A549 (cell line): ENCODE measurements at regions not wholly inside any gene's neighbourhood (a gene's known extent, or its start where the extent isn't known, plus 50 kb on each side); places are given as distances from the start of the nearest gene placed in this dataset.

ENCODE experiments used
- ATAC-seq, 2 experiments: fragments of 200-7000 bp in 1 of 2; fragments of >200 bp in 1 of 2; cut with Nextera tagmentation in 1 of 2; cut with Tn5 transposase in 1 of 2; 3 replicates each; pipeline versions ENCODE4 v1.8.0 to v1.9.1; 2018 to 2020; ENCODE audit warnings: mild to moderate bottlenecking in 1 of 2, moderate library complexity in 1 of 2
- CTCF ChIA-PET: fragments of 300-600 bp; sonication (Branson Sonifier 250); formaldehyde crosslinking; extraction: SDS; loops from one replicate; lab custom pipeline; 2021; ENCODE audit warnings: antibody characterized with exemption, inconsistent platforms; lab: Yijun Ruan, JAX
- POLR2A ChIA-PET: fragments of 350-600 bp; formaldehyde crosslinking; extraction: SDS; loops from one replicate; lab custom pipeline; 2021; ENCODE audit warnings: antibody characterized with exemption, inconsistent platforms; lab: Yijun Ruan, JAX
- DNase-seq, 2 experiments: peaks; one replicate each; pipeline versions ENCODE4 v3.0.0 to v3.0.0-alpha.2; 2011 to 2016; ENCODE audit warnings: low read depth in 1 of 2, low spot score in 1 of 2
- FAIRE-seq: peaks from 2 replicates; lab custom pipeline; 2011; peaks lifted over from hg19 to GRCh38; lab: Jason Lieb, UNC
- H3K27ac ChIP-seq, 2 experiments: fragments of >200 bp; sonication (Bioruptor Twin); formaldehyde crosslinking; 3 replicates each; pipeline ENCODE4 v1.5.1; 2016 to 2017
- H3K4me1 ChIP-seq: fragments of >200 bp; sonication (Bioruptor Twin); formaldehyde crosslinking; 3 replicates; pipeline ENCODE4 v1.6.1; 2016
- H3K4me2 ChIP-seq: fragments of >200 bp; sonication (Bioruptor Twin); formaldehyde crosslinking; 3 replicates; pipeline ENCODE4 v1.6.1; 2016
- H3K4me3 ChIP-seq: fragments of >200 bp; sonication (Bioruptor Twin); formaldehyde crosslinking; 3 replicates; pipeline ENCODE4 v1.5.1; 2016
- H3K9me3 ChIP-seq: fragments of >200 bp; sonication (Bioruptor Twin); formaldehyde crosslinking; 3 replicates; pipeline ENCODE4 v1.6.1; 2016
- BCL3 ChIP-seq: fragments of >200 bp; sonication (Bioruptor Twin); formaldehyde crosslinking; IDR thresholded peaks from 3 replicates; pipeline ENCODE4 v1.6.1; 2016
- BHLHE40 ChIP-seq: IDR thresholded peaks from 2 replicates; pipeline ENCODE4 v1.6.1; 2012; ENCODE audit warnings: low read depth, low read length, inconsistent platforms
- CEBPB ChIP-seq, 2 experiments: fragments of >200 bp in 1 of 2; sonication (Bioruptor Twin) in 1 of 2; formaldehyde crosslinking in 1 of 2; IDR thresholded peaks; 2 replicates each; pipeline ENCODE4 v1.6.1; 2012 to 2016
- CHD4 ChIP-seq: fragments of 200-600 bp; sonication (generic); IDR thresholded peaks from 2 replicates; pipeline ENCODE4 v1.6.1; 2016; ENCODE audit warnings: antibody characterized with exemption, mild to moderate bottlenecking, borderline replicate concordance
- CTCF ChIP-seq: fragments of >200 bp; sonication (Bioruptor Twin); formaldehyde crosslinking; IDR thresholded peaks from 3 replicates; pipeline ENCODE4 v1.5.1; 2016
- EHF ChIP-seq: fragments of 250-450 bp; sonication (Bioruptor Pico); IDR thresholded peaks from 2 replicates; pipeline ENCODE4 v1.5.0; 2020; ENCODE audit warnings: mild to moderate bottlenecking
- EHMT2 ChIP-seq: fragments of 200-600 bp; sonication (generic); IDR thresholded peaks from 2 replicates; pipeline ENCODE4 v1.6.1; 2016; ENCODE audit warnings: antibody characterized with exemption, low read depth, mild to moderate bottlenecking, moderate library complexity
- FOSB ChIP-seq: fragments of 250-450 bp; sonication (Bioruptor Pico); IDR thresholded peaks from 2 replicates; pipeline ENCODE4 v1.5.0; 2020; ENCODE audit warnings: mild to moderate bottlenecking, moderate library complexity
- NPAS2 ChIP-seq: fragments of 250-450 bp; sonication (Bioruptor Pico); IDR thresholded peaks from 2 replicates; pipeline ENCODE4 v1.8.0; 2022; ENCODE audit warnings: mild to moderate bottlenecking, moderate library complexity, borderline replicate concordance
- PHF8 ChIP-seq: fragments of 200-600 bp; sonication (generic); IDR thresholded peaks from 2 replicates; pipeline ENCODE4 v1.6.1; 2016; ENCODE audit warnings: low read depth, mild to moderate bottlenecking, antibody characterized with exemption, moderate library complexity, borderline replicate concordance
- RAD21 ChIP-seq, 2 experiments: fragments of >200 bp in 1 of 2; sonication (Bioruptor Twin) in 1 of 2; formaldehyde crosslinking in 1 of 2; IDR thresholded peaks in 1 of 2; conservative IDR thresholded peaks in 1 of 2; 2 replicates in 1 of 2; 3 replicates in 1 of 2; pipeline ENCODE4 v1.6.1; 2012 to 2018; ENCODE audit warnings: inconsistent platforms in 1 of 2
- RCOR1 ChIP-seq: fragments of 150-350 bp; IDR thresholded peaks from 2 replicates; pipeline ENCODE4 v1.6.1; 2014; ENCODE audit warnings: antibody characterized with exemption, low read length, low read depth
- REST ChIP-seq: fragments of 200-600 bp; sonication (generic); IDR thresholded peaks from 2 replicates; pipeline ENCODE4 v1.6.1; 2016; ENCODE audit warnings: antibody characterized with exemption, mild to moderate bottlenecking, moderate library complexity
- TFCP2L1 ChIP-seq: fragments of 250-450 bp; sonication (Bioruptor Pico); IDR thresholded peaks from 2 replicates; pipeline ENCODE4 v1.5.0; 2021; ENCODE audit warnings: mild to moderate bottlenecking
- USF2 ChIP-seq: fragments of 450-650 bp; IDR thresholded peaks from 2 replicates; pipeline ENCODE4 v1.6.1; 2014; ENCODE audit warnings: antibody characterized with exemption
- ZC3H11A ChIP-seq: fragments of 450-650 bp; IDR thresholded peaks from 2 replicates; pipeline ENCODE4 v1.6.1; 2014; ENCODE audit warnings: antibody characterized with exemption, mild to moderate bottlenecking
- WGBS: methylation state at CpG from one replicate; pipeline ENCODE4 v1.1.6; 2017; ENCODE audit errors: missing lambda C conversion rate; 5-methylcytosine and 5-hydroxymethylcytosine counted together
- TF ChIP-seq, protein P1 (sequence below): IDR thresholded peaks from 2 replicates; pipeline ENCODE4 v1.6.1; 2012
- TF ChIP-seq, protein P2 (sequence below): fragments of 250-450 bp; sonication (Bioruptor Pico); IDR thresholded peaks from 2 replicates; pipeline ENCODE4 v1.5.0; 2021; ENCODE audit warnings: mild to moderate bottlenecking, moderate library complexity, borderline replicate concordance
- TF ChIP-seq, protein P3 (sequence below): fragments of 250-450 bp; sonication (Bioruptor Pico); IDR thresholded peaks from 2 replicates; pipeline ENCODE4 v1.5.0; 2020; ENCODE audit warnings: low read depth, mild to moderate bottlenecking, moderate library complexity

GRCh38 chr15:62612771-62613170 lies 429.8 kb upstream of the TPM1 start:
- no peak overlapping the region for H3K4me3 ChIP-seq
- FAIRE-seq (peak; percentile 98), ATAC-seq (no peak), DNase-seq (no peak)
- peaks cover 6% of the 10 kb centered on the region; the same call in 1 of the 3 replicates for H3K4me1 ChIP-seq
- 89% methylated on average over 2 of the region's 2 CpGs for whole genome bisulfite sequencing
- POLR2A ChIA-PET: no interaction called here
- H3K9me3 ChIP-seq: no peaks in the 10 kb centered on the region
- H3K4me2 ChIP-seq: no peak overlapping the region
- no peak overlapping the region for H3K27ac ChIP-seq
- CTCF ChIA-PET: interaction anchor here (1.0 to 1.9 kb wide), 3 partner anchors 8 to 127 kb away, joined by 3 to 4 read pairs (median 4); no protein-coding TSS in a partner anchor
- no peak for TF ChIP-seq RCOR1

DNA sequence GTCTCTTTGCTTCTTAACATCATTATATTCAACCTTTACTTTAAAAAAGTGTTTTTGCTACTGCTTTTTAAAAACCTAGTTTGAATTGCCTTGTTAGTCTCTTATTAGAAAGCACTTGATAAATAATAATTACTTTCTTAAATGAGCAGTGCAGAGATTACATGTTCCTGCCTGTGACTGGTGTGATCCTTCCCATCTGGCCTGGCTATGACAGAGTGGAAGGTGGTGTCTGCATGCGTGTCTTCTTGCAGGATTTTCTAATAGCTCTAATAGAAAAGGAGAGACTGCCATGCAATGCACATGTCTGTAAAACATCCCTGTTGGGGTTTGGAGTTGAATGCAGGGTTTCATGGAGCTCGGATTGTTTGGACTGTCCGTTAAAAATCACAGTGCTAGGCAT lies 425.8 kb upstream of the TPM1 start:
- Histone ChIP-seq H3K4me2 (no peak overlapping the region), H3K27ac (no peak overlapping the region), H3K9me3 (no peaks in the 10 kb centered on the region)
- no peak for ATAC-seq
- TF ChIP-seq RCOR1: no peak
- TF ChIP-seq USF2: no peak
- TF ChIP-seq, protein P1, sequence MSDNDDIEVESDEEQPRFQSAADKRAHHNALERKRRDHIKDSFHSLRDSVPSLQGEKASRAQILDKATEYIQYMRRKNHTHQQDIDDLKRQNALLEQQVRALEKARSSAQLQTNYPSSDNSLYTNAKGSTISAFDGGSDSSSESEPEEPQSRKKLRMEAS: no peak
- no peak for TF ChIP-seq PHF8
- TF ChIP-seq EHMT2: no peak
- no peak for TF ChIP-seq EHF (CRISPR knock-in tag)
- no peak for TF ChIP-seq CHD4
- no peak for TF ChIP-seq CEBPB (IDR thresholded peaks at IDR 0.05)
- TF ChIP-seq, protein P2, sequence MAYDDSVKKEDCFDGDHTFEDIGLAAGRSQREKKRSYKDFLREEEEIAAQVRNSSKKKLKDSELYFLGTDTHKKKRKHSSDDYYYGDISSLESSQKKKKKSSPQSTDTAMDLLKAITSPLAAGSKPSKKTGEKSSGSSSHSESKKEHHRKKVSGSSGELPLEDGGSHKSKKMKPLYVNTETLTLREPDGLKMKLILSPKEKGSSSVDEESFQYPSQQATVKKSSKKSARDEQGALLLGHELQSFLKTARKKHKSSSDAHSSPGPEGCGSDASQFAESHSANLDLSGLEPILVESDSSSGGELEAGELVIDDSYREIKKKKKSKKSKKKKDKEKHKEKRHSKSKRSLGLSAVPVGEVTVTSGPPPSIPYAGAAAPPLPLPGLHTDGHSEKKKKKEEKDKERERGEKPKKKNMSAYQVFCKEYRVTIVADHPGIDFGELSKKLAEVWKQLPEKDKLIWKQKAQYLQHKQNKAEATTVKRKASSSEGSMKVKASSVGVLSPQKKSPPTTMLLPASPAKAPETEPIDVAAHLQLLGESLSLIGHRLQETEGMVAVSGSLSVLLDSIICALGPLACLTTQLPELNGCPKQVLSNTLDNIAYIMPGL (CRISPR knock-in tag): no peak
- TF ChIP-seq, protein P3, sequence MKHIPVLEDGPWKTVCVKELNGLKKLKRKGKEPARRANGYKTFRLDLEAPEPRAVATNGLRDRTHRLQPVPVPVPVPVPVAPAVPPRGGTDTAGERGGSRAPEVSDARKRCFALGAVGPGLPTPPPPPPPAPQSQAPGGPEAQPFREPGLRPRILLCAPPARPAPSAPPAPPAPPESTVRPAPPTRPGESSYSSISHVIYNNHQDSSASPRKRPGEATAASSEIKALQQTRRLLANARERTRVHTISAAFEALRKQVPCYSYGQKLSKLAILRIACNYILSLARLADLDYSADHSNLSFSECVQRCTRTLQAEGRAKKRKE (CRISPR knock-in tag): no peak
- no peak for TF ChIP-seq CTCF
- no peak for TF ChIP-seq FOSB
- no peak for TF ChIP-seq BCL3
- TF ChIP-seq TFCP2L1: no peak
- TF ChIP-seq REST: no peak
- no peak for TF ChIP-seq RAD21 (conservative IDR thresholded peaks at IDR 0.05 in 1 of 2, IDR thresholded peaks at IDR 0.05 in 1 of 2)
- TF ChIP-seq NPAS2 (CRISPR knock-in tag): no peak
- no peak for TF ChIP-seq BHLHE40
- TF ChIP-seq ZC3H11A: no peak
- TF ChIP-seq, all 56 proteins: peak for 0
- Histone ChIP-seq H3K4me1 (peaks cover 18% of the 10 kb centered on the region), H3K4me3 (no peak overlapping the region)
- CTCF ChIA-PET: interaction anchor here (1.0 to 1.3 kb wide), 2 partner anchors 58 to 125 kb away, joined by 3 read pairs; no protein-coding TSS in a partner anchor
- no peak for FAIRE-seq
- 92% methylated on average over 3 of the region's 3 CpGs for WGBS
- DNase-seq: no peak
- POLR2A ChIA-PET: no interaction called here
